ENCODE measurements at regions not wholly inside any gene's neighbourhood (a gene's known extent, or its start where the extent isn't known, plus 50 kb on each side); places are given as distances from the start of the nearest gene placed in this dataset.

- TF ChIP-seq, protein P1, sequence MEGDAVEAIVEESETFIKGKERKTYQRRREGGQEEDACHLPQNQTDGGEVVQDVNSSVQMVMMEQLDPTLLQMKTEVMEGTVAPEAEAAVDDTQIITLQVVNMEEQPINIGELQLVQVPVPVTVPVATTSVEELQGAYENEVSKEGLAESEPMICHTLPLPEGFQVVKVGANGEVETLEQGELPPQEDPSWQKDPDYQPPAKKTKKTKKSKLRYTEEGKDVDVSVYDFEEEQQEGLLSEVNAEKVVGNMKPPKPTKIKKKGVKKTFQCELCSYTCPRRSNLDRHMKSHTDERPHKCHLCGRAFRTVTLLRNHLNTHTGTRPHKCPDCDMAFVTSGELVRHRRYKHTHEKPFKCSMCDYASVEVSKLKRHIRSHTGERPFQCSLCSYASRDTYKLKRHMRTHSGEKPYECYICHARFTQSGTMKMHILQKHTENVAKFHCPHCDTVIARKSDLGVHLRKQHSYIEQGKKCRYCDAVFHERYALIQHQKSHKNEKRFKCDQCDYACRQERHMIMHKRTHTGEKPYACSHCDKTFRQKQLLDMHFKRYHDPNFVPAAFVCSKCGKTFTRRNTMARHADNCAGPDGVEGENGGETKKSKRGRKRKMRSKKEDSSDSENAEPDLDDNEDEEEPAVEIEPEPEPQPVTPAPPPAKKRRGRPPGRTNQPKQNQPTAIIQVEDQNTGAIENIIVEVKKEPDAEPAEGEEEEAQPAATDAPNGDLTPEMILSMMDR (conservative IDR thresholded peaks at IDR 0.05; ENCODE audit: low read depth, low read length), result no peak
- no peak for DNase-seq (ENCODE audit: low read depth)
- no peak overlapping the region for H3K4me3 ChIP-seq (ENCODE audit: low read depth, low read length)
Observed at GRCh38 chr9:111110805-111111204, 72.5 kb upstream of the LPAR1 start.

DNA sequence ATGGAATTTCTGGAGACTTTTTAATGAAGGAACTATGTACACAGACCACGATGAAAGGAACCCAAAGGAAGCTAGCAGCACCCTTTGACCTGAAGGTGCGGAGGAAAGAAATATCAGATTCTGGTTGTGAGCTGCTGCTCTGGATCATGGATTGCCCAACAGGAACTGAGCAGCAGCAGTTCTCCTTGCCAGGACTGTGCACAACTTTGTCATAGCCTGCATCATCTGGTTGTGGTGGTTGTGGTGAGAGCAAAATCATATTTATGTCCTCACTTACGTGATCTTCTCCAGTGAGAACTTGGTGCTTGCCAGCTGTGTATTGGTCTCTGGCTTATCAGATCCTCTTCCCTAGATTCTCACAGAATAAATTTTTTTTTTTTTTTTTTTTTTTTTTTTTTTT is 70.7 kb upstream of the LPAR1 start:
- H3K4me3 ChIP-seq (ENCODE audit: low read depth, low read length), result no peak overlapping the region
- peak; percentile 89 for DNase-seq (ENCODE audit: low read depth)
- TF ChIP-seq, protein P1 (conservative IDR thresholded peaks at IDR 0.05; ENCODE audit: low read depth, low read length), result no peak

GRCh38 chr9:111107141-111107540 is 68.9 kb upstream of the LPAR1 start:
- TF ChIP-seq, protein P1 (conservative IDR thresholded peaks at IDR 0.05; ENCODE audit: low read depth, low read length), result no peak
- DNase-seq (ENCODE audit: low read depth), result no peak
- H3K4me3 ChIP-seq (ENCODE audit: low read depth, low read length), result no peak overlapping the region

DNA sequence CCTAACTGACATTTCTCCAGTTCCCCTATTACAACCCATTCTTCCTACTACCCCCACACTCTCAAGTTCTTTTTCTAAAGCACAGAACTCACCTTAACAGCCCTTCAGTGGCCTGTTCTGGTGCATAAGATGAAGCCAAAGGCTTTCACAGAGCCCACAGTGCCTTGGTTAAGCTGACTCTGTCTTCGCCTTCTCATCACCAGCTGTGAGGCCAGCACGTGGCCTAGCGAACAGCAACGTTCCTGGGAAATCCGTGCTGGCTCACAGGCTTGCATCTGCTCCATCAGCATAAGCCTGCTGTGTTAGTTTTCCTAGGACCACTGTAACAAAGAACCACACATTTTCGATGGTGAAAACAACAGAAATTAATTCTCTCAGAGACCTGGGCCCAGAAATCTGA is 67.9 kb upstream of the LPAR1 start:
- H3K4me3 ChIP-seq (ENCODE audit: low read depth, low read length), result no peak overlapping the region
- no peak for DNase-seq (ENCODE audit: low read depth)
- TF ChIP-seq, protein P1 (conservative IDR thresholded peaks at IDR 0.05; ENCODE audit: low read depth, low read length), result no peak

DNA sequence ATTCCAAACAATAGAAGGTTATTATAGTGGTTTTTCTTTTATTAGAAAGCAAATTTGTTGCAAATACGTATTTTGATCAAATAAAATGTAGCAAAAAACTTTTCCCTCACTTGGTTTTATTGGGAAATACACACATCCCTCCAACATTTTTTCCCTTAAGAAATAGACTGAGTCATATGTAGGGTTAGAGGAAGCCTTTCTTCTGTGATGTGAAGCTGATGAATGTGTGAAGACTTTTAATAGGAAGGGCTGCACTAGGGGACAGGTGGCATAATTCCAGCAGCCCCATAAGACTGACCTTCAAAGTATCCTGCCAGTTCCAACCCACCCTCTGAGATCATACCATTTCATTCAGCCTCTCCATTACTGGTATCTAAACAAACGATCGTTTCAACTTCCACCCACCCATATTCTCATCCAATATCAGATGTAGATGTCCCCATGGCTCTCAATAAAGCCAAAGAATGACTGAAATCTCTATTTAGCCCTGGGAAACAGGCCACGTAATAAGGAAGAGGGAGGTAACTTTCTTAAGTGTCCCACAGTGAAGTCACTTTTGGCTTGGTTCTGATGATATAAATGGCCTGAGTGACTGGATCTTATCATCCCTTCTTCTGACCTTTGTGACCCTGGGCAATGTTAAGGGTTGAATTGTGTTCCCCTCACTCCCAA is 64.7 kb upstream of the LPAR1 start:
- TF ChIP-seq, protein P1 (conservative IDR thresholded peaks at IDR 0.05; ENCODE audit: low read depth, low read length), result no peak

GRCh38 chr9:111099199-111100008 is 61.1 kb upstream of the LPAR1 start:
- TF ChIP-seq, protein P1 (conservative IDR thresholded peaks at IDR 0.05; ENCODE audit: low read depth, low read length), result no peak
- no peak overlapping the region for H3K4me3 ChIP-seq (ENCODE audit: low read depth, low read length)
- DNase-seq (ENCODE audit: low read depth), result no peak

More for the DNA sequence above, 64.7 kb upstream of the LPAR1 start:
- DNase-seq (ENCODE audit: low read depth), result peak; percentile 8
- no peak overlapping the region for H3K4me3 ChIP-seq (ENCODE audit: low read depth, low read length)

Data from choroid plexus epithelial cell (primary cell).